Lung (tissue), 11 donors: ENCODE measurements at regions not wholly inside any gene's neighbourhood (a gene's known extent, or its start where the extent isn't known, plus 50 kb on each side); places are given as distances from the start of the nearest gene placed in this dataset.
"Not testable (repeated sequence)": the region's sequence is repeated elsewhere in the genome, so short reads cannot be mapped to it uniquely, and the experiment has no call there.

Experiments used
- ATAC-seq: fragments of 200-7000 bp; cut with Tn5 transposase; one replicate; pipeline ENCODE4 v1.9.1; 2020; ENCODE audit warnings: moderate number of reproducible peaks; ENCODE audit not compliant: insufficient read depth, low FRiP score
- DNase-seq, 3 donors: peaks; one replicate each; pipeline ENCODE4 v3.0.0-alpha.2; 2013 to 2017
- H3K27ac ChIP-seq, 2 donors: one replicate each; pipeline ENCODE4 v1.5.1; 2013; ENCODE audit warnings: mild to moderate bottlenecking in 2 of 2, moderate library complexity in 2 of 2, control low read depth in 1 of 2, inconsistent platforms in 1 of 2, low read depth in 1 of 2, low read length in 1 of 2
- H3K27me3 ChIP-seq, 3 donors: one replicate each; pipeline ENCODE4 v1.5.1; 2013; ENCODE audit warnings: low read length in 2 of 3; ENCODE audit not compliant: control insufficient read depth in 3 of 3, insufficient read depth in 3 of 3
- H3K36me3 ChIP-seq, 4 donors: one replicate each; pipeline ENCODE4 v1.5.1; 2013; ENCODE audit warnings: low read length in 4 of 4, mild to moderate bottlenecking in 1 of 4, moderate library complexity in 1 of 4; ENCODE audit not compliant: control insufficient read depth in 4 of 4, insufficient read depth in 4 of 4
- H3K4me1 ChIP-seq, 5 donors: one replicate each; pipeline ENCODE4 v1.5.1; 2013; ENCODE audit warnings: low read length in 5 of 5, mild to moderate bottlenecking in 2 of 5, moderate library complexity in 1 of 5; ENCODE audit not compliant: control insufficient read depth in 5 of 5, insufficient read depth in 5 of 5
- H3K4me3 ChIP-seq: one replicate; pipeline ENCODE4 v1.5.1; 2013; ENCODE audit warnings: mild to moderate bottlenecking, control low read depth, moderate library complexity
- H3K9ac ChIP-seq, 2 donors: one replicate each; pipeline ENCODE4 v1.5.1; 2013; ENCODE audit warnings: low read length in 2 of 2, control low read depth in 1 of 2; ENCODE audit not compliant: insufficient read depth in 1 of 2
- H3K9me3 ChIP-seq, 4 donors: one replicate each; pipeline ENCODE4 v1.5.1; 2013; ENCODE audit warnings: low read length in 3 of 4, mild to moderate bottlenecking in 1 of 4, moderate library complexity in 1 of 4; ENCODE audit not compliant: control insufficient read depth in 4 of 4, insufficient read depth in 3 of 4
- WGBS, 2 donors: extraction: QIAGEN DNeasy Blood & Tissue Kit; methylation state at CpG; one replicate each; pipeline ENCODE4 v1.1.7; 2013; 5-methylcytosine and 5-hydroxymethylcytosine counted together
- TF ChIP-seq, protein P1 (sequence below): IDR thresholded peaks from 2 replicates; pipeline ENCODE4 v1.5.1; 2012; ENCODE audit warnings: mild to moderate bottlenecking; ENCODE audit errors: control extremely low read depth, extremely low read depth
- donor health status: control.
- donor health status: control.
- donor health status: Bipolar disorder and iron deficiency.
- donor health status: healthy.
- donor health status: DM: yes; HTN: yes; CAD: no.

DNA sequence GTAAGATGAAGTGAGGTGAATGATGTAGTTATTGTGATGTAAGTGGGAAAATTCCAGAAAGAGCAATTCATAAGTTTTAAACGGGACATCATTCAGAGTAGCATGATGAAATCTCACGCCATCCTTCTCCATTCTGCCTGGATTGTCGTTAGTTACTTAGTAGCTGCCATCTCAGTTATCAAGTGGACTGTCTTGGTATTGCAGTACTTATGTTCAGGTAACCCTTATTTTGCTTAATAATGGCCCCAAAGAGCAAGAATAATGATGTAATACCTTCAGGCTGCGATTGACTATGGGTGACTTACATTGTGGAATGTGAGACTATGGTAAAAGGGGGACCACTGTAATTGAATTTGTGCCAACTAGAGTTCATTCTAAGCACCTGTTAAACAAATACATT, 234.1 kb upstream of the TOM1L1 start:
- no peak overlapping the region for H3K4me3 ChIP-seq
- peaks cover 0 to 5% (median 2%) of the 10 kb centered on the region in 4 donors for H3K9me3 ChIP-seq
- no peak overlapping the region for H3K27ac ChIP-seq
- 83 to 88% methylated on average over 4 of the region's 4 CpGs for WGBS, 2 donors
- H3K27me3 ChIP-seq = no peaks in the 10 kb centered on the region
- no peaks in the 10 kb centered on the region for H3K36me3 ChIP-seq
- TF ChIP-seq, protein P1, sequence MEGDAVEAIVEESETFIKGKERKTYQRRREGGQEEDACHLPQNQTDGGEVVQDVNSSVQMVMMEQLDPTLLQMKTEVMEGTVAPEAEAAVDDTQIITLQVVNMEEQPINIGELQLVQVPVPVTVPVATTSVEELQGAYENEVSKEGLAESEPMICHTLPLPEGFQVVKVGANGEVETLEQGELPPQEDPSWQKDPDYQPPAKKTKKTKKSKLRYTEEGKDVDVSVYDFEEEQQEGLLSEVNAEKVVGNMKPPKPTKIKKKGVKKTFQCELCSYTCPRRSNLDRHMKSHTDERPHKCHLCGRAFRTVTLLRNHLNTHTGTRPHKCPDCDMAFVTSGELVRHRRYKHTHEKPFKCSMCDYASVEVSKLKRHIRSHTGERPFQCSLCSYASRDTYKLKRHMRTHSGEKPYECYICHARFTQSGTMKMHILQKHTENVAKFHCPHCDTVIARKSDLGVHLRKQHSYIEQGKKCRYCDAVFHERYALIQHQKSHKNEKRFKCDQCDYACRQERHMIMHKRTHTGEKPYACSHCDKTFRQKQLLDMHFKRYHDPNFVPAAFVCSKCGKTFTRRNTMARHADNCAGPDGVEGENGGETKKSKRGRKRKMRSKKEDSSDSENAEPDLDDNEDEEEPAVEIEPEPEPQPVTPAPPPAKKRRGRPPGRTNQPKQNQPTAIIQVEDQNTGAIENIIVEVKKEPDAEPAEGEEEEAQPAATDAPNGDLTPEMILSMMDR = no peak
- H3K4me1 ChIP-seq = no peaks in the 10 kb centered on the region
- H3K9ac ChIP-seq = no peak overlapping the region
- DNase-seq (no peak), ATAC-seq (no peak)

DNA sequence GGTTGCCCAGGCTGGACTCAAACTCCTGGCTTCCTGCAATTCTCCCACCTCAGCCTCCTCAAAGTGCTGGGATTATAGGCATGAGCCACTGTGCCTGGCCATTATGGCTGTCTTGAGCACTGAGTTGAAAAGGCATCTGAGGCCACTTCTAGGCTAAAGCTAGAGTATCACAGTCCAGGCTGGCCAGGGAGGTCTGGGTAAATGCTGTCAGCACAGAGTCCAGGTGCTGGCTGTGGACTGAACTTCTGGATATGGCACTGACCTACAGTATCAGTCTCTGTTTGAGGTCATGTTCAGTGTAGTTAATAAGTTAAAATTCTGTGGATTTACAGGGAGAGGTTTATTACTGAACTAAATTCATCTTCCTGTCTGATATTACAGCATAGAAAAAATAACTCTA, 222.5 kb upstream of the TOM1L1 start:
- no peak for ATAC-seq
- peaks cover 0 to 3% (median 0%) of the 10 kb centered on the region in 4 donors for H3K9me3 ChIP-seq
- DNase-seq = no peak
- no peaks in the 10 kb centered on the region for H3K27me3 ChIP-seq
- H3K4me1 ChIP-seq = no peaks in the 10 kb centered on the region
- no peak overlapping the region for H3K27ac ChIP-seq
- H3K36me3 ChIP-seq = no peaks in the 10 kb centered on the region
- H3K4me3 ChIP-seq = no peak overlapping the region
- no peak overlapping the region for H3K9ac ChIP-seq
- TF ChIP-seq, protein P1 = no peak

DNA sequence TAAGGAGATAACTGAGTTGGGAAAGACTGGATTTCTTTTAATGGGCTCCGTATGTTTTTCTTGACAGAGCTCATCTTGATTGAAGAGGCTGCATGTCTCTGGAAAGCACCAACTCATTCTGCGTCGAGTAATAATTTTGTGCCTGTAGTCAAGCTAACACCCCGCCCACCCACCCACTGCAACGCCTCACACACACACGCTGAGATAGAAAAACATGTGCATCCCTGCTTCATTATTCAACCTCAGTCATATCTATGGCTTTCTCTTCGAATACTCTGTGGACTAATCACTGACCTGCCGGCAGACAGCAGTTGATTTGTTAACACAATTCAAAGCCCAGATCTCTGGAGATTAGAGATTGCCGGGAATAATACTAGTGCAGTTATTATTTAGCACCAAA, 220.2 kb upstream of the TOM1L1 start:
- H3K9ac ChIP-seq = no peak overlapping the region
- no peaks in the 10 kb centered on the region for H3K4me1 ChIP-seq
- no peaks in the 10 kb centered on the region for H3K27me3 ChIP-seq
- ATAC-seq (no peak), DNase-seq (no peak)
- WGBS, 2 donors = 81 to 82% methylated on average over 9 of the region's 9 CpGs
- no peak overlapping the region for H3K4me3 ChIP-seq
- H3K36me3 ChIP-seq = no peaks in the 10 kb centered on the region
- H3K9me3 ChIP-seq = peaks cover 0 to 3% (median 0%) of the 10 kb centered on the region in 4 donors
- no peak overlapping the region for H3K27ac ChIP-seq
- TF ChIP-seq, protein P1 = no peak

DNA sequence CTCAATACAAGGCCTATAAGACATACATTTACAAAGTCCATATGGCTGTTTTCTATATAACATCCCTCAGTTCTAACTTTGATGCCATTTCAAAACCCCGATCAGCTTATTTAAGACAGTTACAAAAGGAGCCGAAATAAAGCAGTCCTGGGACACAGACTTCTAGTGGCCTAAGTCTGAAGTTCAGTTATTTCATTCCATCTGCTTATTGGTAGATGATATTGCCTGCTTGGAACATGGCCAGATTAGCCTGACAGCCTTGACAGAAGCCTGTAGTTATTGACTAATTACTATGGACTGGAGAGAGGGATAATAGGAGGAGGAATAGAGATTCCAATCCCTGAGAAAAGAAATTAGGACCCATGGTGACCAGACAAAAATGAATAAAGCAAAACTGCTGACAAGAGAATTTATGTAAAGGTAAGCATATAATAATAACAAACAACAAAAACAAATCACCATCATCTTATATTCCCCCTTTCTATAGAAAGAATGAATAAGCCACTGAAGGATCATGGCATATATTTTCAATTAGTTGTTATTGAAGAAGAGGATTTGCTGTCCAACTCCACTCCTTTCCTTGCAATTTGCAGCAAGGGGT, 206.3 kb upstream of the TOM1L1 start:
- ATAC-seq = no peak
- H3K4me1 ChIP-seq = no peaks in the 10 kb centered on the region
- H3K4me3 ChIP-seq = no peak overlapping the region
- H3K9me3 ChIP-seq = peaks cover 0 to 4% (median 0%) of the 10 kb centered on the region in 4 donors
- no peaks in the 10 kb centered on the region for H3K36me3 ChIP-seq
- H3K9ac ChIP-seq = no peak overlapping the region
- no peaks in the 10 kb centered on the region for H3K27me3 ChIP-seq
- WGBS, 2 donors = 92 to 94% methylated on average over 2 of the region's 2 CpGs
- TF ChIP-seq, protein P1 = no peak
- no peak overlapping the region for H3K27ac ChIP-seq
- no peak for DNase-seq

DNA sequence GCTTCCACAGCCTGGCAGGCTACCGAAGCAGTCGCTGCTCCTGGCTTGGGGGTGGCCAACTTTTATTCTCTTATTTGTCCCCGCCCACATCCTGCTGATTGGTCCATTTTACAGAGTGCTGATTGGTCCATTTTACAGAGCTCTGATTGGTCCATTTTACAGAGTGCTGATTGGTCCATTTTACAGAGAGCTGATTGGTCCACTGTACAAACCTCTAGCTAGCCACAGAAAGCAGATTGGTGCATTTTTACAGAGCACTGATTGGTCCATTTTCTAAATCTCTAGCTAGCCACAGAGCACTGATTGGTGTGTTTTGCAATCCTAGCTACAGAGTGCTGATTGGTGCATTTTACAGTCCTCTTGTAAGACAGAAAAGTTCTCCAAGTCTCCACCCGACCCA, 187.9 kb upstream of the TOM1L1 start:
- ATAC-seq, H3K4me3 ChIP-seq, H3K27ac ChIP-seq, H3K9ac ChIP-seq, H3K9me3 ChIP-seq, H3K36me3 ChIP-seq, DNase-seq, H3K27me3 ChIP-seq, H3K4me1 ChIP-seq: not testable (repeated sequence)
- 25 to 44% methylated on average over 4 of the region's 4 CpGs for WGBS, 2 donors
